ENCODE measurements at regions not wholly inside any gene's neighbourhood (a gene's known extent, or its start where the extent isn't known, plus 50 kb on each side); places are given as distances from the start of the nearest gene placed in this dataset.

- no peak for TF ChIP-seq SETDB1 (IDR thresholded peaks at IDR 0.05; ENCODE audit: low read length)
- TF ChIP-seq JUN (IDR thresholded peaks at IDR 0.05; ENCODE audit: borderline replicate concordance, low read depth, low read length), result no peak
- TF ChIP-seq JUN (CRISPR knock-in tag; IDR thresholded peaks at IDR 0.05; ENCODE audit: borderline replicate concordance), result no peak
- TF ChIP-seq, protein P1, sequence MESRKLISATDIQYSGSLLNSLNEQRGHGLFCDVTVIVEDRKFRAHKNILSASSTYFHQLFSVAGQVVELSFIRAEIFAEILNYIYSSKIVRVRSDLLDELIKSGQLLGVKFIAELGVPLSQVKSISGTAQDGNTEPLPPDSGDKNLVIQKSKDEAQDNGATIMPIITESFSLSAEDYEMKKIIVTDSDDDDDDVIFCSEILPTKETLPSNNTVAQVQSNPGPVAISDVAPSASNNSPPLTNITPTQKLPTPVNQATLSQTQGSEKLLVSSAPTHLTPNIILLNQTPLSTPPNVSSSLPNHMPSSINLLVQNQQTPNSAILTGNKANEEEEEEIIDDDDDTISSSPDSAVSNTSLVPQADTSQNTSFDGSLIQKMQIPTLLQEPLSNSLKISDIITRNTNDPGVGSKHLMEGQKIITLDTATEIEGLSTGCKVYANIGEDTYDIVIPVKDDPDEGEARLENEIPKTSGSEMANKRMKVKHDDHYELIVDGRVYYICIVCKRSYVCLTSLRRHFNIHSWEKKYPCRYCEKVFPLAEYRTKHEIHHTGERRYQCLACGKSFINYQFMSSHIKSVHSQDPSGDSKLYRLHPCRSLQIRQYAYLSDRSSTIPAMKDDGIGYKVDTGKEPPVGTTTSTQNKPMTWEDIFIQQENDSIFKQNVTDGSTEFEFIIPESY (CRISPR knock-in tag; IDR thresholded peaks at IDR 0.05), result no peak
Measured at GRCh38 chr11:133710681-133711240, 134.6 kb downstream of the SPATA19 start.
